GM18909 (cell line): ENCODE measurements at regions not wholly inside any gene's neighbourhood (a gene's known extent, or its start where the extent isn't known, plus 50 kb on each side); places are given as distances from the start of the nearest gene placed in this dataset.

Source experiments
- ATAC-seq: cut with Tn5 transposase; IDR thresholded peaks from one replicate; pipeline ENCODE4 v1.9.1; 2021; ENCODE audit warnings: mild to moderate bottlenecking; ENCODE audit not compliant: unreplicated experiment, poor library complexity

- peak; percentile 30 for ATAC-seq
Observed at GRCh38 chr5:68405784-68406743, 190.5 kb downstream of the PIK3R1 start.

GRCh38 chr5:68406767-68407241, 191.2 kb downstream of the PIK3R1 start:
- ATAC-seq: peak; percentile 94

- no peak for ATAC-seq
Observed at GRCh38 chr5:68407311-68408239, 192.0 kb downstream of the PIK3R1 start.

- ATAC-seq: no peak
Observed at GRCh38 chr5:68408345-68408871, 192.9 kb downstream of the PIK3R1 start.

- ATAC-seq: no peak
Observed at GRCh38 chr5:68409259-68409658, 193.7 kb downstream of the PIK3R1 start.

- ATAC-seq: no peak
Observed at GRCh38 chr5:68411161-68411560, 195.6 kb downstream of the PIK3R1 start.

GRCh38 chr5:68415177-68416085, 199.9 kb downstream of the PIK3R1 start:
- no peak for ATAC-seq

- no peak for ATAC-seq
Observed at GRCh38 chr5:68416714-68417113, 201.2 kb downstream of the PIK3R1 start.

- no peak for ATAC-seq
Observed at GRCh38 chr5:68418201-68418600, 202.6 kb downstream of the PIK3R1 start.

- no peak for ATAC-seq
Observed at GRCh38 chr5:68418680-68419079, 203.1 kb downstream of the PIK3R1 start.

- ATAC-seq: no peak
Observed at GRCh38 chr5:68419081-68419636, 203.6 kb downstream of the PIK3R1 start.

GRCh38 chr5:68419637-68420452, 204.3 kb downstream of the PIK3R1 start:
- no peak for ATAC-seq

GRCh38 chr5:68420476-68421344, 205.2 kb downstream of the PIK3R1 start:
- ATAC-seq: no peak

GRCh38 chr5:68421485-68422220, 206.1 kb downstream of the PIK3R1 start:
- no peak for ATAC-seq

GRCh38 chr5:68423154-68423811, 207.7 kb downstream of the PIK3R1 start:
- ATAC-seq: no peak

- ATAC-seq: peak; percentile 91
Observed at GRCh38 chr5:68424799-68425537, 209.4 kb downstream of the PIK3R1 start.
